ENCODE measurements at regions not wholly inside any gene's neighbourhood (a gene's known extent, or its start where the extent isn't known, plus 50 kb on each side); places are given as distances from the start of the nearest gene placed in this dataset.
A peak's percentile ranks its signal among the peaks of the same experiment; 100 is the strongest.

DNA sequence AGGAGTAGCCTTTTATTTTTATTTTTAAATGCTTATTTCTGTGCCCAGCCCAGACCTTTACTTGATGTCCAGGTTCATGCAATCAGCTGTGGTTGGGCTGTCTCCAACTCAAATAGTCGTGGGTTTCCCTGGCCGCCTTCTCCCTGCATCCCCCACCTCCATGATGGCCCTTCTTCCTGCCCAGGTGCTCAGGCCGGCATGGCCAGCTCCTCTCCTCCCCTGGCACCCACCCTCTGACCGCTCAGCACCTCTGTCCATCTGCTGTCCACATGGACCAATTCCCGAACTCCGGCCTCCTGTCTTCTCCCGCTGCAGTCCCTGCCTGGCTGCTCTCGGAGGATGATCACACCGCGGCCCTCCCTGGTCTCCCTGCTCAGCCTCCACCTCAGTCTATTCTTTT, 81.2 kb upstream of the SULF2 start (continued):
- TF ChIP-seq TSHZ2 (CRISPR knock-in tag; IDR thresholded peaks at IDR 0.05) (no peak), ARNTL (CRISPR knock-in tag; IDR thresholded peaks at IDR 0.05; ENCODE audit: borderline replicate concordance, low read depth) (no peak)

GRCh38 chr20:47865912-47866311, 80.6 kb upstream of the SULF2 start:
- TF ChIP-seq TCF4 (CRISPR knock-in tag; IDR thresholded peaks at IDR 0.05; ENCODE audit: borderline replicate concordance) (peak; percentile 36; the same call in 1 of the 2 replicates), ZFP30 (CRISPR knock-in tag; IDR thresholded peaks at IDR 0.05) (no peak)
- ATAC-seq, result no peak

DNA sequence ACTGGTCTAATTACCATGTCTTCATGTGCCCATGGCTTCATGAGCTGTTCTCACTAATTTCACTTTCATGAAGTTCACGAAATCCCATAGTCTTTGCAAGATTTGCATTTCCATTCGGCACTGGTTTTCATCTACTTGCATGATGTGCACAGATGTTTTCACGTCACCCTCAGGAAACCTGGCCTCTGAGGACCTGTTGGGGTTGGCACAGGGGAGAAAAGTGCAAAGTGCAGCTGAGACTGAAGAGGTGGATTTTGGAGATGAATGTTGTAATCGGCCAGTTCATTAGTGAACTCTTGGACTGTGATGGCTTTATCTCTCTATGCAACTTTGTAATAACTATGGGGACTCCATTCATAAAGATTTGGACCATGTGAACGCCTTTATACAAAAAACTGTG, 80.2 kb upstream of the SULF2 start:
- no peak for ATAC-seq
- TF ChIP-seq RARB (CRISPR knock-in tag; IDR thresholded peaks at IDR 0.05), result no peak
- no peak for TF ChIP-seq TCF4 (CRISPR knock-in tag; IDR thresholded peaks at IDR 0.05; ENCODE audit: borderline replicate concordance)
- TF ChIP-seq OSR1 (CRISPR knock-in tag; IDR thresholded peaks at IDR 0.05), result no peak
- TF ChIP-seq ZC3H10 (CRISPR knock-in tag; IDR thresholded peaks at IDR 0.05), result no peak
- no peak for TF ChIP-seq ZNF70 (CRISPR knock-in tag; IDR thresholded peaks at IDR 0.05)
- TF ChIP-seq BACH2 (CRISPR knock-in tag; IDR thresholded peaks at IDR 0.05; ENCODE audit: borderline replicate concordance), result no peak
- TF ChIP-seq GLIS3 (CRISPR knock-in tag; IDR thresholded peaks at IDR 0.05), result no peak
- TF ChIP-seq ISL1 (CRISPR knock-in tag; IDR thresholded peaks at IDR 0.05), result no peak
- TF ChIP-seq PPARA (CRISPR knock-in tag; IDR thresholded peaks at IDR 0.05; ENCODE audit: borderline replicate concordance), result no peak
- no peak for TF ChIP-seq TSHZ2 (CRISPR knock-in tag; IDR thresholded peaks at IDR 0.05)
- TF ChIP-seq ZFP3 (CRISPR knock-in tag; IDR thresholded peaks at IDR 0.05), result no peak
- TF ChIP-seq, protein P1, sequence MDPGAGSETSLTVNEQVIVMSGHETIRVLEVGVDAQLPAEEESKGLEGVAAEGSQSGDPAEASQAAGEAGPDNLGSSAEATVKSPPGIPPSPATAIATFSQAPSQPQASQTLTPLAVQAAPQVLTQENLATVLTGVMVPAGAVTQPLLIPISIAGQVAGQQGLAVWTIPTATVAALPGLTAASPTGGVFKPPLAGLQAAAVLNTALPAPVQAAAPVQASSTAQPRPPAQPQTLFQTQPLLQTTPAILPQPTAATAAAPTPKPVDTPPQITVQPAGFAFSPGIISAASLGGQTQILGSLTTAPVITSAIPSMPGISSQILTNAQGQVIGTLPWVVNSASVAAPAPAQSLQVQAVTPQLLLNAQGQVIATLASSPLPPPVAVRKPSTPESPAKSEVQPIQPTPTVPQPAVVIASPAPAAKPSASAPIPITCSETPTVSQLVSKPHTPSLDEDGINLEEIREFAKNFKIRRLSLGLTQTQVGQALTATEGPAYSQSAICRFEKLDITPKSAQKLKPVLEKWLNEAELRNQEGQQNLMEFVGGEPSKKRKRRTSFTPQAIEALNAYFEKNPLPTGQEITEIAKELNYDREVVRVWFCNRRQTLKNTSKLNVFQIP (CRISPR knock-in tag; IDR thresholded peaks at IDR 0.05; ENCODE audit: borderline replicate concordance, low read depth), result no peak
- no peak for TF ChIP-seq ZNF8 (CRISPR knock-in tag; IDR thresholded peaks at IDR 0.05)
- TF ChIP-seq, protein P2, sequence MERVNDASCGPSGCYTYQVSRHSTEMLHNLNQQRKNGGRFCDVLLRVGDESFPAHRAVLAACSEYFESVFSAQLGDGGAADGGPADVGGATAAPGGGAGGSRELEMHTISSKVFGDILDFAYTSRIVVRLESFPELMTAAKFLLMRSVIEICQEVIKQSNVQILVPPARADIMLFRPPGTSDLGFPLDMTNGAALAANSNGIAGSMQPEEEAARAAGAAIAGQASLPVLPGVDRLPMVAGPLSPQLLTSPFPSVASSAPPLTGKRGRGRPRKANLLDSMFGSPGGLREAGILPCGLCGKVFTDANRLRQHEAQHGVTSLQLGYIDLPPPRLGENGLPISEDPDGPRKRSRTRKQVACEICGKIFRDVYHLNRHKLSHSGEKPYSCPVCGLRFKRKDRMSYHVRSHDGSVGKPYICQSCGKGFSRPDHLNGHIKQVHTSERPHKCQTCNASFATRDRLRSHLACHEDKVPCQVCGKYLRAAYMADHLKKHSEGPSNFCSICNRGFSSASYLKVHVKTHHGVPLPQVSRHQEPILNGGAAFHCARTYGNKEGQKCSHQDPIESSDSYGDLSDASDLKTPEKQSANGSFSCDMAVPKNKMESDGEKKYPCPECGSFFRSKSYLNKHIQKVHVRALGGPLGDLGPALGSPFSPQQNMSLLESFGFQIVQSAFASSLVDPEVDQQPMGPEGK (CRISPR knock-in tag; IDR thresholded peaks at IDR 0.05; ENCODE audit: borderline replicate concordance), result no peak
- TF ChIP-seq, protein P3, sequence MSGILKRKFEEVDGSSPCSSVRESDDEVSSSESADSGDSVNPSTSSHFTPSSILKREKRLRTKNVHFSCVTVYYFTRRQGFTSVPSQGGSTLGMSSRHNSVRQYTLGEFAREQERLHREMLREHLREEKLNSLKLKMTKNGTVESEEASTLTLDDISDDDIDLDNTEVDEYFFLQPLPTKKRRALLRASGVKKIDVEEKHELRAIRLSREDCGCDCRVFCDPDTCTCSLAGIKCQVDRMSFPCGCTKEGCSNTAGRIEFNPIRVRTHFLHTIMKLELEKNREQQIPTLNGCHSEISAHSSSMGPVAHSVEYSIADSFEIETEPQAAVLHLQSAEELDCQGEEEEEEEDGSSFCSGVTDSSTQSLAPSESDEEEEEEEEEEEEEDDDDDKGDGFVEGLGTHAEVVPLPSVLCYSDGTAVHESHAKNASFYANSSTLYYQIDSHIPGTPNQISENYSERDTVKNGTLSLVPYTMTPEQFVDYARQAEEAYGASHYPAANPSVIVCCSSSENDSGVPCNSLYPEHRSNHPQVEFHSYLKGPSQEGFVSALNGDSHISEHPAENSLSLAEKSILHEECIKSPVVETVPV (CRISPR knock-in tag; IDR thresholded peaks at IDR 0.05), result no peak
- no peak for TF ChIP-seq CSDC2 (CRISPR knock-in tag; IDR thresholded peaks at IDR 0.05)

DNA sequence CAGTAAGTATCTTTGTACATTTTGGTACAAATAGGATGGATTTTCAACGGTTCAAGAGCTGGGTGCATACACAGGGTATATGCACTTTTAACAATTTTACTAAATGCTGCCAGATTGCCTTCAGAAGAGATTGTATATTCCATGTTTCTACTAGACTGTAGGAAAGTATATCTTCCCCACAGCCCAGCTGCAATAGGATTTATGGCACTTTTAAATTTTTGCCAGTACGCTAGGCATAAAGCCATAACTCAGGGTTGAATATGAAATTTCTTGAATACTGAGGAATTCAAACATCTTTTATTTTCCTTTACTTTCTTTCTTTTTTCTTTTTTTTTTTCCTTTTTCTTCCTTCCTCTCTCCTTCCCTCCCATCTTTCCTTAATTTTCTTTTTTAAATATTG, 78.7 kb upstream of the SULF2 start:
- no peak for ATAC-seq
- TF ChIP-seq, protein P3 (CRISPR knock-in tag; IDR thresholded peaks at IDR 0.05), result no peak
- TF ChIP-seq ZFP30 (CRISPR knock-in tag; IDR thresholded peaks at IDR 0.05) (no peak), ZC3H10 (CRISPR knock-in tag; IDR thresholded peaks at IDR 0.05) (no peak), GLIS3 (CRISPR knock-in tag; IDR thresholded peaks at IDR 0.05) (no peak), CREB5 (CRISPR knock-in tag; IDR thresholded peaks at IDR 0.05; ENCODE audit: low read depth) (no peak), TOX (CRISPR knock-in tag; IDR thresholded peaks at IDR 0.05; ENCODE audit: borderline replicate concordance) (no peak)
- TF ChIP-seq, protein P1 (CRISPR knock-in tag; IDR thresholded peaks at IDR 0.05; ENCODE audit: borderline replicate concordance, low read depth), result no peak

Measured in SK-N-SH treated with all-trans-retinoic acid at 6 μM for 48 hours (cell line).